HEK293T (cell line): ENCODE measurements at regions not wholly inside any gene's neighbourhood (a gene's known extent, or its start where the extent isn't known, plus 50 kb on each side); places are given as distances from the start of the nearest gene placed in this dataset.

Experiments
- ARNT ChIP-seq: fragments of 450-650 bp; IDR thresholded peaks from 2 replicates; pipeline ENCODE4 v1.6.1; 2017; ENCODE audit warnings: mild to moderate bottlenecking
- FOXM1 ChIP-seq: fragments of 450-650 bp; IDR thresholded peaks from 2 replicates; pipeline ENCODE4 v1.6.1; 2017; ENCODE audit warnings: mild to moderate bottlenecking, borderline replicate concordance
- HDGF ChIP-seq: fragments of 450-650 bp; IDR thresholded peaks from 2 replicates; pipeline ENCODE4 v1.6.1; 2017; ENCODE audit warnings: antibody characterized with exemption, borderline replicate concordance
- LEF1 ChIP-seq: fragments of 450-650 bp; IDR thresholded peaks from 2 replicates; pipeline ENCODE4 v1.6.1; 2017; ENCODE audit warnings: mild to moderate bottlenecking, borderline replicate concordance
- SP1 ChIP-seq: fragments of 450-650 bp; IDR thresholded peaks from 2 replicates; pipeline ENCODE4 v1.6.1; 2017
- ZNF384 ChIP-seq: fragments of 450-650 bp; IDR thresholded peaks from 2 replicates; pipeline ENCODE4 v1.6.1; 2016

- TF ChIP-seq LEF1: no peak
- TF ChIP-seq ZNF384: no peak
- no peak for TF ChIP-seq FOXM1
- TF ChIP-seq HDGF: no peak
- TF ChIP-seq SP1: no peak
- no peak for TF ChIP-seq ARNT
These were observed 592.3 kb downstream of the EPHA7 start for GRCh38 chr6:92827104-92827503.
